H9 (cell line): ENCODE measurements at regions not wholly inside any gene's neighbourhood (a gene's known extent, or its start where the extent isn't known, plus 50 kb on each side); places are given as distances from the start of the nearest gene placed in this dataset.

ENCODE experiments used
- DNase-seq: peaks from one replicate; pipeline ENCODE4 v3.0.0-alpha.2; 2017
- H2AFZ ChIP-seq: one replicate; pipeline ENCODE4 v1.6.1; 2013; ENCODE audit warnings: mild to moderate bottlenecking, low read length, control low read depth, moderate library complexity
- H2AK5ac ChIP-seq: 2 replicates; pipeline ENCODE4 v1.6.1; 2013; ENCODE audit warnings: low read length, control low read depth, mixed read lengths; ENCODE audit not compliant: insufficient read length
- H2BK120ac ChIP-seq: one replicate; pipeline ENCODE4 v1.6.1; 2013; ENCODE audit warnings: low read depth, mild to moderate bottlenecking, low read length, control low read depth, inconsistent platforms; ENCODE audit not compliant: poor library complexity, severe bottlenecking
- H2BK12ac ChIP-seq: 2 replicates; pipeline ENCODE4 v1.6.1; 2013; ENCODE audit warnings: low read length, control low read depth, mixed read lengths, low read depth; ENCODE audit not compliant: insufficient read length
- H2BK15ac ChIP-seq: 2 replicates; pipeline ENCODE4 v1.6.1; 2013; ENCODE audit warnings: low read depth, low read length, control low read depth
- H2BK20ac ChIP-seq: one replicate; pipeline ENCODE4 v1.6.1; 2013; ENCODE audit warnings: low read depth, mild to moderate bottlenecking, low read length, control low read depth, inconsistent platforms; ENCODE audit not compliant: poor library complexity, severe bottlenecking
- H2BK5ac ChIP-seq: 2 replicates; pipeline ENCODE4 v1.6.1; 2013; ENCODE audit warnings: low read length, control low read depth, mixed read lengths; ENCODE audit not compliant: insufficient read length
- H3K14ac ChIP-seq: 2 replicates; pipeline ENCODE4 v1.6.1; 2013; ENCODE audit warnings: low read length, control low read depth; ENCODE audit not compliant: insufficient read depth
- H3K18ac ChIP-seq: 2 replicates; pipeline ENCODE4 v1.6.1; 2013; ENCODE audit warnings: low read depth, mild to moderate bottlenecking, mixed read lengths, low read length, control low read depth; ENCODE audit not compliant: insufficient read length
- H3K23ac ChIP-seq: 2 replicates; pipeline ENCODE4 v1.6.1; 2013; ENCODE audit warnings: low read length, control low read depth, mixed read lengths, low read depth; ENCODE audit not compliant: insufficient read length
- H3K23me2 ChIP-seq: 2 replicates; pipeline ENCODE4 v1.6.1; 2013; ENCODE audit warnings: low read depth, mild to moderate bottlenecking, mixed read lengths, low read length, control low read depth; ENCODE audit not compliant: insufficient read length, poor library complexity, severe bottlenecking
- H3K27ac ChIP-seq: 2 replicates; pipeline ENCODE4 v1.5.1; 2013; ENCODE audit warnings: low read length, control low read depth, mixed read lengths, low read depth; ENCODE audit not compliant: insufficient read length
- H3K27me3 ChIP-seq: 2 replicates; pipeline ENCODE4 v1.6.1; 2013; ENCODE audit warnings: low read length, control low read depth, inconsistent platforms; ENCODE audit not compliant: insufficient read depth
- H3K4ac ChIP-seq: 2 replicates; pipeline ENCODE4 v1.6.1; 2013; ENCODE audit warnings: low read depth, mild to moderate bottlenecking, control low read depth, inconsistent platforms, low read length, moderate library complexity
- H3K4me1 ChIP-seq: 2 replicates; pipeline ENCODE4 v1.6.1; 2013; ENCODE audit warnings: low read length, control low read depth, inconsistent platforms; ENCODE audit not compliant: insufficient read depth
- H3K4me2 ChIP-seq: 2 replicates; pipeline ENCODE4 v1.6.1; 2013; ENCODE audit warnings: low read length, control low read depth, mixed read lengths; ENCODE audit not compliant: insufficient read length, insufficient read depth
- H3K56ac ChIP-seq: 2 replicates; pipeline ENCODE4 v1.6.1; 2013; ENCODE audit warnings: low read depth, mild to moderate bottlenecking, mixed read lengths, low read length, control low read depth; ENCODE audit not compliant: insufficient read length
- H3K79me1 ChIP-seq: 2 replicates; pipeline ENCODE4 v1.6.1; 2013; ENCODE audit warnings: low read depth, mild to moderate bottlenecking, moderate library complexity, low read length, control low read depth, inconsistent platforms; ENCODE audit not compliant: insufficient read depth, poor library complexity, severe bottlenecking
- H3K79me2 ChIP-seq: 2 replicates; pipeline ENCODE4 v1.6.1; 2013; ENCODE audit warnings: low read length, control low read depth, inconsistent platforms; ENCODE audit not compliant: insufficient read depth
- H3K9ac ChIP-seq: 2 replicates; pipeline ENCODE4 v1.6.1; 2013; ENCODE audit warnings: low read length, control low read depth, mixed read lengths; ENCODE audit not compliant: insufficient read length; ENCODE audit errors: extremely low read depth
- H3K9me3 ChIP-seq: one replicate; pipeline ENCODE4 v1.6.1; 2013; ENCODE audit warnings: low read depth, low read length, inconsistent platforms; ENCODE audit not compliant: control insufficient read depth
- H3T11ph ChIP-seq: one replicate; pipeline ENCODE4 v1.6.1; 2013; ENCODE audit warnings: mild to moderate bottlenecking, low read length, control low read depth, inconsistent platforms
- H4K20me1 ChIP-seq: one replicate; pipeline ENCODE4 v1.6.1; 2013; ENCODE audit not compliant: control insufficient read depth, insufficient read length, insufficient read depth
- H4K5ac ChIP-seq: 2 replicates; pipeline ENCODE4 v1.6.1; 2013; ENCODE audit warnings: low read depth, mild to moderate bottlenecking, mixed read lengths, low read length, control low read depth; ENCODE audit not compliant: insufficient read length
- H4K8ac ChIP-seq: replicated peaks from 2 replicates; pipeline ENCODE4 v1.6.1; 2013; ENCODE audit warnings: low read length, control low read depth, mixed read lengths, low read depth; ENCODE audit not compliant: insufficient read length
- H4K91ac ChIP-seq: 2 replicates; pipeline ENCODE4 v1.6.1; 2013; ENCODE audit warnings: low read depth, mild to moderate bottlenecking, moderate library complexity, mixed read lengths, low read length, control low read depth; ENCODE audit not compliant: insufficient read length
- H3K27ac Mint-ChIP-seq, 3 experiments: 2 replicates in 2 of 3; 3 replicates in 1 of 3; pipeline ENCODE4 v1.8.0; 2020 to 2021; ENCODE audit warnings: mixed read lengths in 3 of 3, mild to moderate bottlenecking in 1 of 3, moderate library complexity in 1 of 3
- H3K27me3 Mint-ChIP-seq: 2 replicates; pipeline ENCODE4 v1.8.0; 2021; ENCODE audit warnings: low read depth, mild to moderate bottlenecking, moderate library complexity, mixed read lengths
- H3K36me3 Mint-ChIP-seq, 3 experiments: 2 replicates in 2 of 3; 3 replicates in 1 of 3; pipeline ENCODE4 v1.8.0; 2020 to 2021; ENCODE audit warnings: low read depth in 3 of 3, mixed read lengths in 3 of 3; ENCODE audit not compliant: insufficient read depth in 1 of 3
- H3K4me1 Mint-ChIP-seq, 2 experiments: 2 replicates each; pipeline ENCODE4 v1.8.0; 2020; ENCODE audit warnings: mixed read lengths in 2 of 2
- H3K4me3 Mint-ChIP-seq, 2 experiments: 2 replicates in 1 of 2; 3 replicates in 1 of 2; pipeline ENCODE4 v1.8.0; 2020 to 2021; ENCODE audit warnings: mild to moderate bottlenecking in 2 of 2, mixed read lengths in 2 of 2, moderate library complexity in 1 of 2
- H3K9me3 Mint-ChIP-seq, 2 experiments: 2 replicates in 1 of 2; 3 replicates in 1 of 2; pipeline ENCODE4 v1.8.0; 2020; ENCODE audit warnings: mild to moderate bottlenecking in 2 of 2, mixed read lengths in 2 of 2, moderate library complexity in 1 of 2
- WGBS: extraction: QIAGEN DNeasy Blood & Tissue Kit; methylation state at CpG from one replicate; pipeline ENCODE4 v1.1.7; 2013; ENCODE audit warnings: missing lambda C conversion rate, low lambda C conversion rate, mixed read lengths; ENCODE audit not compliant: insufficient read length; ENCODE audit errors: extremely low coverage; 5-methylcytosine and 5-hydroxymethylcytosine counted together
- TF ChIP-seq, protein P1 (sequence below): fragments of 200-600 bp; sonication (generic); conservative IDR thresholded peaks from 3 replicates; pipeline ENCODE4 v1.8.0; 2021; ENCODE audit warnings: antibody characterized with exemption, mild to moderate bottlenecking

DNA sequence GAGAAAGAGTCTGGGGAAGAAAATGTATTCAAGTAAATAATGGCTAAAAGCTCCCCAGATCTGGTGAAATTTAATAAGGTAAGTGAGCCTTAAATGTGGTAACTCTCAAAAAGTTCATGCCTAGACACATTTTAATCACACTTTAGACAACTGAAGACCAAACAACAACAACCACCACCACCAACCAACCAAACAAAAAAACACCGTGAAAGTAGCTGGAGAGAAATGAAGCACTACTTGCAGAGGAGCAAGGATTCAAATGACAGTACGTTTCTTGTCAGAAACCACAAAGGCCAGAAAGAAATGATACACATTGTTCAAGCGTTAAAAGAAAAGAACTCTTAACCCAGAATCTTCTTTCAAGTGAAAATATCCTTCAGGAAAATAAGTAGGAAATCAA is 208.3 kb downstream of the MYRFL start:
- no peaks in the 10 kb centered on the region for H4K20me1 ChIP-seq
- no peak overlapping the region for H3K9ac ChIP-seq
- H3K18ac ChIP-seq = no peak overlapping the region
- H2BK20ac ChIP-seq = no peak overlapping the region
- no peak overlapping the region for H2BK120ac ChIP-seq
- H3K23me2 ChIP-seq = no peaks in the 10 kb centered on the region
- TF ChIP-seq, protein P1, sequence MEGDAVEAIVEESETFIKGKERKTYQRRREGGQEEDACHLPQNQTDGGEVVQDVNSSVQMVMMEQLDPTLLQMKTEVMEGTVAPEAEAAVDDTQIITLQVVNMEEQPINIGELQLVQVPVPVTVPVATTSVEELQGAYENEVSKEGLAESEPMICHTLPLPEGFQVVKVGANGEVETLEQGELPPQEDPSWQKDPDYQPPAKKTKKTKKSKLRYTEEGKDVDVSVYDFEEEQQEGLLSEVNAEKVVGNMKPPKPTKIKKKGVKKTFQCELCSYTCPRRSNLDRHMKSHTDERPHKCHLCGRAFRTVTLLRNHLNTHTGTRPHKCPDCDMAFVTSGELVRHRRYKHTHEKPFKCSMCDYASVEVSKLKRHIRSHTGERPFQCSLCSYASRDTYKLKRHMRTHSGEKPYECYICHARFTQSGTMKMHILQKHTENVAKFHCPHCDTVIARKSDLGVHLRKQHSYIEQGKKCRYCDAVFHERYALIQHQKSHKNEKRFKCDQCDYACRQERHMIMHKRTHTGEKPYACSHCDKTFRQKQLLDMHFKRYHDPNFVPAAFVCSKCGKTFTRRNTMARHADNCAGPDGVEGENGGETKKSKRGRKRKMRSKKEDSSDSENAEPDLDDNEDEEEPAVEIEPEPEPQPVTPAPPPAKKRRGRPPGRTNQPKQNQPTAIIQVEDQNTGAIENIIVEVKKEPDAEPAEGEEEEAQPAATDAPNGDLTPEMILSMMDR = no peak
- no peaks in the 10 kb centered on the region for H3K27me3 Mint-ChIP-seq
- H3K9me3 Mint-ChIP-seq = peaks cover 2 to 6% of the 10 kb centered on the region in 2 experiments; a peak in 3 of 5 replicates
- H3K4ac ChIP-seq = no peak overlapping the region
- no peaks in the 10 kb centered on the region for H3K79me2 ChIP-seq
- no CpG with 5 or more reads among the region's 3 CpGs for WGBS
- H2BK12ac ChIP-seq = no peak overlapping the region
- no peaks in the 10 kb centered on the region for H3K9me3 ChIP-seq
- no peak overlapping the region for H3K4me3 Mint-ChIP-seq
- H3K4me2 ChIP-seq = no peak overlapping the region
- no peak overlapping the region for H4K5ac ChIP-seq
- H2AK5ac ChIP-seq = no peak overlapping the region
- H3K4me1 ChIP-seq = no peaks in the 10 kb centered on the region; the same call in 1 of the 2 replicates
- no peak overlapping the region for H3K27ac ChIP-seq
- no peak overlapping the region for H3K56ac ChIP-seq
- H3K14ac ChIP-seq = no peak overlapping the region
- peaks cover 9 to 18% of the 10 kb centered on the region in 2 experiments for H3K4me1 Mint-ChIP-seq
- no peak overlapping the region for H2AFZ ChIP-seq
- no peak for DNase-seq
- no peaks in the 10 kb centered on the region for H3K79me1 ChIP-seq
- H3K23ac ChIP-seq = no peak overlapping the region
- no peak overlapping the region for H2BK5ac ChIP-seq
- H3K36me3 Mint-ChIP-seq = peaks cover 0 to 4% (median 0%) of the 10 kb centered on the region in 3 experiments; a peak in 2 of 7 replicates
- H2BK15ac ChIP-seq = no peak overlapping the region
- no peak overlapping the region for H4K8ac ChIP-seq
- H3K27me3 ChIP-seq = no peaks in the 10 kb centered on the region
- H3K27ac Mint-ChIP-seq = peak overlapping the region in 1 of 3 experiments; percentile 11; a peak in 1 of 7 replicates
- H4K91ac ChIP-seq = no peak overlapping the region
- H3T11ph ChIP-seq = no peak overlapping the region
